Right lung (tissue), 2 donors: ENCODE measurements at regions not wholly inside any gene's neighbourhood (a gene's known extent, or its start where the extent isn't known, plus 50 kb on each side); places are given as distances from the start of the nearest gene placed in this dataset.

Source experiments
- DNase-seq, 2 donors: peaks; one replicate each; pipeline ENCODE4 v3.0.0-alpha.2; 2013

DNA sequence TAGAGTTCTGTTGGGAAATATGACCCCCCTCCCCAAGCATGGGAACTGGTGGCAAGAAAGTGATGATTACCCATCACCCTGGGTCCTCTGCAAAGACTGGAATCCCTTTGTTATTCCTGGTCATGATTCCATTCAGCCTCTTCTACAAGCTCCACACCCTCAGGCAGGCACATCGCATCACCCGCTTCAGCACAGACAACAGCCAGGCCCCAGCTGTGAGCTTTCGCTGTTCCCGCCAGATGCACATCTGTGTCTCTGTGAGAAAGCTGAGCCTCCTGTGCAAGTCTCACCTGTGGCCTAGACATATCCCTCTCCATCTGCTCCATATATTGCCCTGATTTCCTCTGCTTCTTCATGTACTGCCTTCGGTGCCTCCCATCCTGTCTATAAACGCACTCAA, 368.0 kb upstream of the RAB6C start:
- DNase-seq, result no peak

GRCh38 chr2:129619471-129619870, 360.0 kb upstream of the RAB6C start:
- DNase-seq, result no peak

- DNase-seq, result no peak
These were observed 359.1 kb upstream of the RAB6C start for GRCh38 chr2:129620411-129620810.

GRCh38 chr2:129623783-129624182, 355.7 kb upstream of the RAB6C start:
- DNase-seq, result no peak

- DNase-seq, result no peak
These were observed 352.0 kb upstream of the RAB6C start for GRCh38 chr2:129627437-129627836.

- DNase-seq, result no peak
These were observed 342.8 kb upstream of the RAB6C start for GRCh38 chr2:129636692-129637091.

DNA sequence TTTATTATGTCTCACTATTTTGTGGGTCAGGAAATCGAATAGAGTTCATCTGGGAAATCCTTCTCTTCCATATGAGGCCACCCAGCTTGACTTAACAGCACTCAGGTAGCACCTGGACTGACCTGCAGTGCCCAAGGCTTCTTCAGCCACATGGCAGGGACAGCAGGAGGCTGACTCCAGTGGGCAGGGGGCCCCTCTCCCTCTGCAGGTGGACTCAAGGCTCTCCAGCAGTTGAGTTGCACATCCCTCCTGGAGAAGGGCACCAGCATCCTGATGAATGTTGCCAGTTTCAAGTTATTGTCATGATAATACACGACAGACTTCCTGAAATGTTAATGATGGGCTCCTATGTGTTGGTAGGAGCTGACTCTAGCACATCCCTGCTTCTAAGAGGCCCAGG, 338.1 kb upstream of the RAB6C start:
- no peak for DNase-seq

DNA sequence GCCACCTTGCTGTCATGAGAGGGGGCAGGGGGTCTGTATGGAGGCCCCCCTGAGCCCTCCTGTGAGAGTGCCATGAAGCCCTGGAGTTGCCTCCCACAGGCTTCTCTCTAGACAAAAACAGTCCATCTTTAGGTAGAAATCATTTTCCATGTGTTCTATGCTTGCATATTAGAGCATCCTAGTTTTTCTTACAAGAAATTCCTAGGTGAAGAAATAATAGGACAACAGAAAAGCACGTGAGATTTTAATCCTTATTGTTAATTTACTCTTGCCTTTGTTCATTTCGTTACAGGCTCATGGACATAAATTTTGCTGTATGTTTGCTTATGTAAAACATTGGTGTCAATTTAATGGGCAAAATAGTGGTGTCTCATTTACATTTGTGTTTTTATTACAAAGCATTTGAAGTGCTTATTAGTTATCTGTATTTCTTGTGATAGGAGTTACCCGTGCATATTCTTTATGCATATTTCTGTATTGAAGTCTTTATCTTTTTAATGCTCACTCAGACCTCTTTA, 336.9 kb upstream of the RAB6C start:
- no peak for DNase-seq

DNA sequence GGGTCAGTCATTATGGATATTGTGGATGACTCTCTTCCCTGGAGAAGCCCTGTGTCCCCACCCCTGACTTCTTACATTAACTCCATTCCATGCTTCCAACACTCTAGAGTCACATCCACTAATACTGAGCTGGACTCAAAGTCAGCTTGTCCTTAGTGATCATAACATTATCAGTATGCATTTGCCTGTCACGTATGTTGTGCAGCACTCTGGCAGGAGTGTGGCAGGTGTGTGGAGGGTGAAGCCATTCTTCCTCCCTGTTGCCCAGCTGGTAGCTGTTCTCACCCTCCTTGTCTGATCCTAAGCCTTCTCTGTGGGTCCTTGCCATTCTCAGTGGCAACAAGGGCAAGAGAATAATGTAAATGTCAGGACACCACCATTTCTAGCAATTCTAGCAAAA, 334.1 kb upstream of the RAB6C start:
- DNase-seq, result no peak

DNA sequence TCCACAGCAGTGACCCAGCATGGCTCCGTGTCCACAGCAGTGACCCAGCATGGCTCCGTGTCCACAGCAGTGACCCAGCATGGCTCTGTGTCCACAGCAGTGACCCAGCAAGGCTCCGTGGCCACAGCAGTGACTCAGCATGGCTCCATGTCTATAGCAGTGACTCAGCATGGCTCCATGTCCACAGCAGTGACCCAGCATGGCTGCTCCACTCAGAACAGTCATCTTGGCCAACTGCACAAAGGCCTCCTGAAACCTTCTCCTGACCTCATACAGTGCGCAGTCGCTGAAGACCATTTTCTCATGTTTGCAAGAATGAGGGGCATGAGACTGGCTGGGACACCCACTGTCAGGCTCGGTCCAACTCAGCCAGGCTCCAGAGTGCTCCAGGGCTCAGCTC, 333.4 kb upstream of the RAB6C start:
- DNase-seq, result no peak

- no peak for DNase-seq
These were observed 326.2 kb upstream of the RAB6C start for GRCh38 chr2:129653246-129653645.

DNA sequence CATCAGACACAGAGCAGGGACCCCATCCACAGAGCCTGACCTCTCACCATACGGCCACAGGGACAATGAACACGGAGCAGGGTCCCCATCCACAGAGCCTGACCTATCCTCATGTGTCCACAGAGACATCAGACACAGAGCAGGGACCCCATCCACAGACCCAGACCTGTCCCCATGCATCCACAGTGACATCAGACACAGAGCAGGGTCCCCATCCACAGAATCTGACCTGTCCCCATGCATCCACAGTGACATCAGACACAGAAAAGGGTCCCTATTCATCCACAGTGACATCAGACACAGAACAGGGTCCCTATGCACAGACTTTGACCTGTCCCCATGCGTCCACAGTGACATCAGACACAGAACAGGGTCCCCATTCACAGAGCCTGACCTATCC, 325.1 kb upstream of the RAB6C start:
- DNase-seq, result no peak

DNA sequence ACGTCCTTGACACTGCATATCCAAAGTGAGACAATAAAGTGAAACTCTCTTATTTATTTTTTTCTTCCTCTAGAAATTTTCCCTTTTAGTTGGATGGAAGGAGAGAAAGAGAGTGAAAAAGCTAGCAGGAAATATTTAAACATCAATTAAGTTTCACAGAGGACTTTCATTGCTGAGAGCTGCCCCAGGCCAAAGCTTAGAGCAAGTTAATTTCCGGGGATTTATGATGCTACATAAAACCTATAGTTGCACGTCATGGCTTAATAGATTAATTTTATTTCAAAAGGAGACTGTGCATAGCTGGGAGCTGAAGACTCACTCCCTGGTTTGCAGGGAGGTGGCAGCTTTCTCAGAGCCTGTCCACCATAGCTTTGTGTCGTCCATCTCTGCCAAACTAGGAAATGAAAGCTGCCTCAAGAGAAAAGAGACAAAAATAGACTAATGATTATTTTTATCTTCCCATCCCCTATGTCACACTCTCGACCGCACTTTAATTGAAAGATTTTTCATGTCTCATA, 323.3 kb upstream of the RAB6C start:
- no peak for DNase-seq

DNA sequence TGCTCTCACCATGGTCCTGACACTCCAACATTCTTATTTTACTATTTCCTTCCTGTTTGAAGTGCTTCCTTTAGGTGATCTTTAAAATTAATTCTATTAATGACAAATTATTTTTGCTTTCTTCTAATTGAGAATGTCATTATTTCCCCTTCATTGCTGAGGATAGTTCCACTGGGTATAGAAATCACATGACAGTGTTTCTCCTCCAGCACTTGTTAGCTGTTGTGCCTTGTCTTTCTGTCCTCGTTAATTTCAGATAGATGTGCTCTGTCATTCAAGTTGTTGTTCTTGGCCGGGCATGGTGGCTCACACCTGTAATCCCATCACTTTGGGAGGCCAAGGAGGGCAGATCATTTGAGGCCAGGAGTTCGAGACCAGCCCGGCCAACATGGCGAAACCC, 321.0 kb upstream of the RAB6C start:
- no peak for DNase-seq

DNA sequence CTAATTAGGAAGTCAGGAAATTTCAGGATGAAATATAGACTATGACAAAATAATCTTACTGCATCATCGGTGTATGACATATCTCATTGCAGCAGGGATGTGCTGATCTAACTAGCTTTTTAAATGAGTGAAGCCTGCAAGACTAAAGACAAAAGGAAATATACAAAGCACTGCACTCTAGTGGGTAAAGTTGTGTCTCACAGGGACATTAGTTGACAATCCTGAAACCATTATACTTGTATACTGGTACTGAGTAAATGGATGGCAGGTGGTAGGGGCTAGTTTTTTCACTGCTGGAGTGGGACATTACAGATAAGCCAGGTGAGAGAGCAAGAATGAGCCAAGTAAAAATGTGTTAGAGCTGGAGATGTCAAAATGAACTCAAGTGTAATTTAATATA, 317.5 kb upstream of the RAB6C start:
- DNase-seq, result no peak

DNA sequence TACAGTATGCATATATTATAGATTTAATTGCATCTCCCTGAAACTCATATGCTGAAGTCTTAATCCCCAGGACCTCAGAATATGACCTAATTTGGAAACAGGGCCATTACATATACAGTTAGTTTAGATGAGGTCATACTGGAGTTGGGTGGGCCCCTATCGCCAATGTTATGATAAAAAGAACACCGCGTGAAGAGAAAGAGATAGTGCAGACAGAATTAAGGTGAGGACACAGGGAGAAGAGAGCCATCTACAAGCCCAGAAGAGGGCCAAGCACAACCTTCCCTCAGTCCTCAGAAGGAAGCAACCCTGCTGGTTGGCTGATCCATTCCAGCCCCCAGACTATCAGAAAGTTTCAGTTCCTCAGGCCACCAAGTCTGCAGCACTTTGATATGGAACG, 311.9 kb upstream of the RAB6C start:
- DNase-seq, result no peak

DNA sequence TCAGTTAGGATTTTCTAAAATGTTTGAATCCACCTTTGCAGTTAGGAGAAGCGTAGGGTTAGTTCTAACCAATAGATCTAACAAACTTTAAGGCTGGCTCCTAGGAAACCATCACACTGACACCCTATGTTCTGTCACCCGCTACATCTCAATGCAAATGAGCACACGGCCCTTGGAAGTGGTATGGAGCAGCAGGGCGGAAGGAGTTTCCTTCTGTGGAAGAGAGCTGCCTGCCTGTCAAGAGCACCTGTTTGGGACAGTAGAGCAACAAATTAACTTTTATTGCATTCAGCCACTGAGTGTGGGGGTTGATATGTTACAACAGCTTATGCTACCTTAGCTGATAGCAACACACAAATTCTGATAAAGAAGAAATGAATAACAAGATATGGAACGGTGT, 306.9 kb upstream of the RAB6C start:
- DNase-seq, result no peak

GRCh38 chr2:129673234-129673633, 306.2 kb upstream of the RAB6C start:
- no peak for DNase-seq

- DNase-seq, result no peak
These were observed 305.4 kb upstream of the RAB6C start for GRCh38 chr2:129673847-129674711.

DNA sequence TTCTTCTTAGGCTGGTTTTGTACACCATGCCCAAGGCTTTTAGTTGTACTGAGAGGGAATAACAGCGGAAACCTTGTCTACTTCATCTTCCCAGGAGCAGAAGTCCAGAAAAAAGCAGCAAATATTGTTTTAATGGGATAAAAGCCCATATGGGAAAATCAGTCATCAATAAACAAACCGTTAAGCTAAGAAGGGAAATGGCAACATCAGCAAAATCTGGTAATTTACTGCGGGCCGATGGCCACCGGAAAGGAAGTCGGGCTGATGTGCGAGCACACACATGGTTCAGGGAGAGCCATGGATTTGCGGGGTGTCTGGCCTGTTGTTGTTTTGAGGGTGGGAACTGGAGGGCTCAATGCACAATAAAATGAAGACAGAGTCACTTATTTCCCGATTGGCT, 300.7 kb upstream of the RAB6C start:
- DNase-seq, result no peak

- no peak for DNase-seq
These were observed 297.7 kb upstream of the RAB6C start for GRCh38 chr2:129681788-129682187.

- no peak for DNase-seq
These were observed 289.6 kb upstream of the RAB6C start for GRCh38 chr2:129689653-129690448.

- DNase-seq, result no peak
These were observed 284.0 kb upstream of the RAB6C start for GRCh38 chr2:129695496-129695895.
